ENCODE measurements at regions not wholly inside any gene's neighbourhood (a gene's known extent, or its start where the extent isn't known, plus 50 kb on each side); places are given as distances from the start of the nearest gene placed in this dataset.
A peak's percentile ranks its signal among the peaks of the same experiment; 100 is the strongest.
"Not testable (repeated sequence)": the region's sequence is repeated elsewhere in the genome, so short reads cannot be mapped to it uniquely, and the experiment has no call there.

GRCh38 chr2:53500181-53500580 lies 267.4 kb upstream of the CHAC2 start:
- Histone ChIP-seq H3K27me3 (ENCODE audit: insufficient read depth, low read length, poor library complexity, severe bottlenecking) (no peaks in the 10 kb centered on the region), H3K4me1 (ENCODE audit: insufficient read depth, low read length) (no peaks in the 10 kb centered on the region), H3K27ac (ENCODE audit: low read depth, low read length) (no peak overlapping the region), H3K4me3 (ENCODE audit: low read length) (no peak overlapping the region), H3K9me3 (ENCODE audit: low read length) (no peaks in the 10 kb centered on the region), H3K36me3 (ENCODE audit: insufficient read depth, low read length) (no peaks in the 10 kb centered on the region)
- ChIA-PET POLR2A (no interaction called here), CTCF (no interaction called here)
- no peak for DNase-seq
- H3K9me3 Mint-ChIP-seq, result no peaks in the 10 kb centered on the region
- H3K4me3 Mint-ChIP-seq, result no peak overlapping the region
- no peak overlapping the region for H3K27ac Mint-ChIP-seq
- no peaks in the 10 kb centered on the region for H3K36me3 Mint-ChIP-seq
- H3K4me1 Mint-ChIP-seq, result no peaks in the 10 kb centered on the region
- peaks cover 0 to 2% of the 10 kb centered on the region in 2 donors for H3K27me3 Mint-ChIP-seq

DNA sequence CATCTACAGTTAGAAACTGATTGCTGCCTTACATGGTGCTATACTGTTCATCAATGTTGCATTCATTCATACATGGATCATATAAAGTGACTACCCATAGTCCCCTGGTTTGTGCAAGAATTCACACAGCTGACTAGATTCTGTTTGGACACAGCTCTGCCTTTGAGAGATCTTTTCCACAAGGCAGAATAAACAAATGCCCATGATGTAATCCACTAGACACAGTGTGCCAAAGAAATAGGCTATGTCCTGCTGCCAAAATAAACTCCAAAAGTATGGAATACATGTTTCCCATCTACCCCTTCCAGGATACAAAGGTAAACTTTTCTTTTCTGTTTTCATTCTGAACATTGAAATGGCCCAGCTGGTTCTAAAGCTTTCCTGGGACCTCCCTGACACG lies 269.4 kb upstream of the CHAC2 start:
- no peak overlapping the region for H3K27ac ChIP-seq (ENCODE audit: low read depth, low read length)
- ChIA-PET CTCF (no interaction called here), POLR2A (no interaction called here)
- Mint-ChIP-seq H3K4me1 (no peaks in the 10 kb centered on the region), H3K27ac (no peak overlapping the region), H3K4me3 (no peak overlapping the region), H3K36me3 (no peaks in the 10 kb centered on the region), H3K9me3 (no peaks in the 10 kb centered on the region), H3K27me3 (peaks cover 0 to 2% of the 10 kb centered on the region in 2 donors)
- H3K4me1 ChIP-seq (ENCODE audit: insufficient read depth, low read length), result no peaks in the 10 kb centered on the region
- H3K4me3 ChIP-seq (ENCODE audit: low read length), result no peak overlapping the region
- no peaks in the 10 kb centered on the region for H3K9me3 ChIP-seq (ENCODE audit: low read length)
- no peaks in the 10 kb centered on the region for H3K27me3 ChIP-seq (ENCODE audit: insufficient read depth, low read length, poor library complexity, severe bottlenecking)
- H3K36me3 ChIP-seq (ENCODE audit: insufficient read depth, low read length), result no peaks in the 10 kb centered on the region
- DNase-seq, result no peak

- Histone ChIP-seq H3K27ac (ENCODE audit: low read depth, low read length) (no peak overlapping the region), H3K36me3 (ENCODE audit: insufficient read depth, low read length) (no peaks in the 10 kb centered on the region), H3K27me3 (ENCODE audit: insufficient read depth, low read length, poor library complexity, severe bottlenecking) (no peaks in the 10 kb centered on the region), H3K9me3 (ENCODE audit: low read length) (no peaks in the 10 kb centered on the region), H3K4me1 (ENCODE audit: insufficient read depth, low read length) (no peaks in the 10 kb centered on the region), H3K4me3 (ENCODE audit: low read length) (no peak overlapping the region)
- Mint-ChIP-seq H3K27me3 (peaks cover 0 to 2% of the 10 kb centered on the region in 2 donors), H3K4me1 (no peaks in the 10 kb centered on the region), H3K4me3 (no peak overlapping the region), H3K36me3 (no peaks in the 10 kb centered on the region), H3K27ac (no peak overlapping the region), H3K9me3 (no peaks in the 10 kb centered on the region)
- no peak for DNase-seq
- POLR2A ChIA-PET, result no interaction called here
- CTCF ChIA-PET, result no interaction called here
Observed at GRCh38 chr2:53497020-53497419, 270.6 kb upstream of the CHAC2 start.

GRCh38 chr2:53493210-53493609 lies 274.4 kb upstream of the CHAC2 start:
- Histone ChIP-seq H3K4me3 (ENCODE audit: low read length) (no peak overlapping the region), H3K9me3 (ENCODE audit: low read length) (no peaks in the 10 kb centered on the region), H3K27ac (ENCODE audit: low read depth, low read length) (no peak overlapping the region), H3K36me3 (ENCODE audit: insufficient read depth, low read length) (no peaks in the 10 kb centered on the region), H3K27me3 (ENCODE audit: insufficient read depth, low read length, poor library complexity, severe bottlenecking) (no peaks in the 10 kb centered on the region), H3K4me1 (ENCODE audit: insufficient read depth, low read length) (no peaks in the 10 kb centered on the region)
- Mint-ChIP-seq H3K27ac (no peak overlapping the region), H3K9me3 (no peaks in the 10 kb centered on the region), H3K36me3 (no peaks in the 10 kb centered on the region), H3K4me1 (no peaks in the 10 kb centered on the region), H3K27me3 (peaks cover 0 to 5% of the 10 kb centered on the region in 2 donors), H3K4me3 (no peak overlapping the region)
- no peak for DNase-seq
- POLR2A ChIA-PET, result no interaction called here
- CTCF ChIA-PET, result no interaction called here

DNA sequence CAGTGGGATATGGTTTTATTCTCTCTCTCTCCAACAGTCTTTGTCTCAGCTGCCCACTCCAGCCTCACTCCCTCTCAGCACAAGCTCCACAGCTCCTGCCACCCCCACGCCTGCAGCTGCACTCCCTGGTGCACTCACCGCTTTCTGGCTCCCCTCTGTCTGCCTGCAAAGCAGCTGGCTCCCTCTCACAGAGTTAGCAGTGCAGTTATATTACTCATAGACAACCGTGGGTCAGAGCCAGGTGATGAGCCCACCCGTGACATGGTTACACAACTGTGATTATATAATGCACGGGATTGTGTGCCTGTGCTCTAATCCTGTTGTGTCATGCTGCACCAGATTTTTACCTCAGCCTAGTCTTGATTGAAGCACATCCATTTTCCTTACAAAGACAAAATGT lies 276.9 kb upstream of the CHAC2 start:
- peaks cover 0 to 7% of the 10 kb centered on the region in 2 donors for H3K27me3 Mint-ChIP-seq
- no peaks in the 10 kb centered on the region for H3K4me1 Mint-ChIP-seq
- H3K4me3 Mint-ChIP-seq, result no peak overlapping the region
- Histone ChIP-seq H3K27me3 (ENCODE audit: insufficient read depth, low read length, poor library complexity, severe bottlenecking) (no peaks in the 10 kb centered on the region), H3K4me1 (ENCODE audit: insufficient read depth, low read length) (no peaks in the 10 kb centered on the region), H3K4me3 (ENCODE audit: low read length) (no peak overlapping the region), H3K27ac (ENCODE audit: low read depth, low read length) (no peak overlapping the region), H3K9me3 (ENCODE audit: low read length) (no peaks in the 10 kb centered on the region), H3K36me3 (ENCODE audit: insufficient read depth, low read length) (no peaks in the 10 kb centered on the region)
- H3K27ac Mint-ChIP-seq, result no peak overlapping the region
- no peaks in the 10 kb centered on the region for H3K36me3 Mint-ChIP-seq
- POLR2A ChIA-PET, result no interaction called here
- no peaks in the 10 kb centered on the region for H3K9me3 Mint-ChIP-seq
- CTCF ChIA-PET, result no interaction called here
- DNase-seq, result no peak

- DNase-seq; POLR2A ChIA-PET; H3K27me3 ChIP-seq (ENCODE audit: insufficient read depth, low read length, poor library complexity, severe bottlenecking); H3K27ac Mint-ChIP-seq; H3K9me3 Mint-ChIP-seq; H3K4me3 ChIP-seq (ENCODE audit: low read length); CTCF ChIA-PET; H3K4me3 Mint-ChIP-seq; H3K4me1 ChIP-seq (ENCODE audit: insufficient read depth, low read length); H3K36me3 Mint-ChIP-seq; H3K36me3 ChIP-seq (ENCODE audit: insufficient read depth, low read length); H3K9me3 ChIP-seq (ENCODE audit: low read length); H3K27ac ChIP-seq (ENCODE audit: low read depth, low read length); H3K4me1 Mint-ChIP-seq: not testable (repeated sequence)
- peaks cover 0 to 11% of the 10 kb centered on the region in 2 donors for H3K27me3 Mint-ChIP-seq
Observed at GRCh38 chr2:53486185-53486899, 281.3 kb upstream of the CHAC2 start.

GRCh38 chr2:53485021-53485728 lies 282.4 kb upstream of the CHAC2 start:
- Mint-ChIP-seq H3K4me1 (no peaks in the 10 kb centered on the region), H3K36me3 (no peaks in the 10 kb centered on the region), H3K27me3 (peaks cover 0 to 8% of the 10 kb centered on the region in 2 donors), H3K27ac (peak overlapping the region in 1 of 8 donors; percentile 65), H3K9me3 (peaks cover 0 to 3% (median 0%) of the 10 kb centered on the region in 5 donors), H3K4me3 (no peak overlapping the region)
- H3K9me3 ChIP-seq (ENCODE audit: low read length), result no peaks in the 10 kb centered on the region
- ChIA-PET CTCF (no interaction called here), POLR2A (no interaction called here)
- H3K27ac ChIP-seq (ENCODE audit: low read depth, low read length), result no peak overlapping the region
- no peaks in the 10 kb centered on the region for H3K36me3 ChIP-seq (ENCODE audit: insufficient read depth, low read length)
- no peak overlapping the region for H3K4me3 ChIP-seq (ENCODE audit: low read length)
- H3K4me1 ChIP-seq (ENCODE audit: insufficient read depth, low read length), result no peaks in the 10 kb centered on the region
- DNase-seq, result no peak
- no peaks in the 10 kb centered on the region for H3K27me3 ChIP-seq (ENCODE audit: insufficient read depth, low read length, poor library complexity, severe bottlenecking)

GRCh38 chr2:53484531-53484930 lies 283.1 kb upstream of the CHAC2 start:
- H3K27ac Mint-ChIP-seq, result no peak overlapping the region
- Histone ChIP-seq H3K27ac (ENCODE audit: low read depth, low read length) (no peak overlapping the region), H3K36me3 (ENCODE audit: insufficient read depth, low read length) (no peaks in the 10 kb centered on the region), H3K4me1 (ENCODE audit: insufficient read depth, low read length) (no peaks in the 10 kb centered on the region), H3K9me3 (ENCODE audit: low read length) (no peaks in the 10 kb centered on the region), H3K27me3 (ENCODE audit: insufficient read depth, low read length, poor library complexity, severe bottlenecking) (no peaks in the 10 kb centered on the region), H3K4me3 (ENCODE audit: low read length) (no peak overlapping the region)
- CTCF ChIA-PET, result no interaction called here
- peaks cover 0 to 3% (median 0%) of the 10 kb centered on the region in 5 donors for H3K9me3 Mint-ChIP-seq
- H3K4me3 Mint-ChIP-seq, result no peak overlapping the region
- H3K27me3 Mint-ChIP-seq, result peaks cover 0 to 8% of the 10 kb centered on the region in 2 donors
- no peaks in the 10 kb centered on the region for H3K4me1 Mint-ChIP-seq
- H3K36me3 Mint-ChIP-seq, result no peaks in the 10 kb centered on the region
- no peak for DNase-seq
- POLR2A ChIA-PET, result no interaction called here

All from CD8-positive, alpha-beta memory T cell (primary cell).